AG09319 (cell line): ENCODE measurements at regions not wholly inside any gene's neighbourhood (a gene's known extent, or its start where the extent isn't known, plus 50 kb on each side); places are given as distances from the start of the nearest gene placed in this dataset.
"Not testable (repeated sequence)": the region's sequence is repeated elsewhere in the genome, so short reads cannot be mapped to it uniquely, and the experiment has no call there.

Source experiments
- DNase-seq: peaks from one replicate; pipeline ENCODE4 v3.0.0-alpha.2; 2010; ENCODE audit warnings: low read depth; ENCODE audit errors: extremely low read depth
- CTCF ChIP-seq: IDR thresholded peaks from 2 replicates; pipeline ENCODE4 v1.5.1; 2011; ENCODE audit warnings: low read depth, mild to moderate bottlenecking, inconsistent platforms, low read length, moderate library complexity

- peak; percentile 92 for DNase-seq
- no peak for TF ChIP-seq CTCF
Measured at GRCh38 chr6:27814665-27815424, 97.4 kb downstream of the OR2B2 start.

- not testable (repeated sequence) for DNase-seq
Measured at GRCh38 chr6:27814415-27814664, 97.9 kb downstream of the OR2B2 start.

GRCh38 chr6:27812805-27813492 lies 99.2 kb downstream of the OR2B2 start:
- no peak for DNase-seq
- TF ChIP-seq CTCF, result no peak

GRCh38 chr6:27812078-27812804 lies 100.0 kb downstream of the OR2B2 start:
- DNase-seq, result no peak
- no peak for TF ChIP-seq CTCF

- DNase-seq, result no peak
- TF ChIP-seq CTCF, result no peak
Measured at GRCh38 chr6:27811451-27811772, 100.8 kb downstream of the OR2B2 start.

- no peak for TF ChIP-seq CTCF
- no peak for DNase-seq
Measured at GRCh38 chr6:27810768-27811450, 101.3 kb downstream of the OR2B2 start.

- DNase-seq, result peak; percentile 94
- TF ChIP-seq CTCF, result peak; percentile 1
Measured at GRCh38 chr6:27809939-27810767, 102.0 kb downstream of the OR2B2 start.
